NB4 (cell line): ENCODE measurements at regions not wholly inside any gene's neighbourhood (a gene's known extent, or its start where the extent isn't known, plus 50 kb on each side); places are given as distances from the start of the nearest gene placed in this dataset.
A peak's percentile ranks its signal among the peaks of the same experiment; 100 is the strongest.

Experiments
- DNase-seq: peaks from one replicate; pipeline ENCODE4 v3.0.0; 2010; ENCODE audit warnings: low read depth
- H3K4me3 ChIP-seq: one replicate; pipeline ENCODE4 v1.5.1; 2011; ENCODE audit warnings: mild to moderate bottlenecking, low read depth, low read length, moderate library complexity
- CTCF ChIP-seq: IDR thresholded peaks from one replicate; pipeline ENCODE4 v1.5.1; 2012; ENCODE audit warnings: low read depth, low read length
- MYC ChIP-seq: IDR thresholded peaks from 2 replicates; pipeline ENCODE4 v1.6.1; 2011; ENCODE audit warnings: low read depth, low read length
- POLR2A ChIP-seq: IDR thresholded peaks from 2 replicates; pipeline ENCODE4 v1.6.1; 2011; ENCODE audit warnings: mild to moderate bottlenecking; ENCODE audit not compliant: insufficient read length; ENCODE audit errors: extremely low read depth
- TF ChIP-seq, protein P1 (sequence below): IDR thresholded peaks from 2 replicates; pipeline ENCODE4 v1.6.1; 2011; ENCODE audit warnings: low read depth, low read length

DNA sequence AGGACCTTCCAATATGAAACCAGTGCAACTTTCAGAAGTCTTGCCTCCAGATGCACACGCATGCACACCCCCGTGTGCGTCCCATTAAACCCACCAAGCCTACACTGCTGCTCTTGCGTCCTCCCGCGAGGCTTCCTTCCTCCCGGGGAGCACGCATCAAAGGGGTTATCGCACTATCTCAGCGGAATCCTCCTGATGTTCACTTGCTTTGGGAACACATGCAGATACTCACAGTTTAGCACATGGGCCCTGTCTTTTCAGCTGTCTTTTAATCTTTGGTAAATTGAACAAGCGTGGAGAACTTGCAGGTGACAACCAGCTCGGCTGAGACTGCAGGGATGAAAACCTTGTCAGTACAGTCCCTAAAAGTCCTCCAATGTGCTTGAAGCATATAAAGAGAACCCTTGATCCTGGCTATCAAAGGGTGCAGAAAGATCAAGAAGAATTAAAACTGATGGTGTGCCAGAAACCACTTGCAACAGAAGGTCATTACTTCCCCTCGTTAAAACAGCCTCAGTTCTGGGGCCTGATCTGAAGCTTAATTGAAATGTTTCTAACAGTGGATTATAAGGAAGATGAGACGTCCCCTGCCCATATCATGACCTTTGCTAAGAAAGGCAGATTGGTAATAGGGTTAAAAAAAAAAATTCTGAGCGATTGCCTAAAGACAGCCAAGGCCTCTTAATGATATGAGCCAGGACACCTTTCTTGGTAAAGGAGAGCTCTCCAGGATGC, 149.4 kb upstream of the LMO4 start:
- DNase-seq, result peak; percentile 69

DNA sequence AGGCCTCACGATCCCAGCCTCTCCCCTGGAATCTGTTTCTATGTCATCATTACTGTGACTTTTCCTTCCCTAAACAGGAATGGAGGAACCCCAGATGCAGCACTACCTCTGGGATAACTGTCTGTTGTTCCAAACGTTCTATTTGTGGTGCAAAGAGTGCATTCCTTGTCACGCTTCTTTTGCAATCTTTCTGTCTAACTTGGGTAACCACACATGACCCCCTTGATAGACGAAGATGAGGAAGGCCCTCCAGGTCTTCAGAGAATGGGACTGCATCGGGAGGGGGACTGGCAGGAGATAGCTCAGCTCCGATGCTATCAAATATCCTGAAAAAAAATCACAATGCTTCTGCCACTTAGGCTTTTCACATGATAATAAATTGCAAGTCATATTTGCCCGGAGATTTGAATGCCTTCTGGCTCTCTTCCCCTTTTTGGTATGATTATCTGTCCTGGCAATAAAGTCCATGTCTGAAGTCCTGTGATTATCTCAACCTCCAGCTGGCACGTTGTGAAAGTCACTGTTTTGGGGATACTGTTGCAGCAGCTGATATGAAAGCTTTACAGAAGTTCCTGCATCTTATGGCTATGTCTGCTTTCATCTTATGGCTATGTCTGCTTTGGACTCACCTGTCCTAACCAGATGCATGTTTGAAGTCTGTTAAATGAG, 148.7 kb upstream of the LMO4 start:
- TF ChIP-seq CTCF (no peak), POLR2A (no peak), MYC (no peak; the same call in 1 of the 2 replicates)
- TF ChIP-seq, protein P1, sequence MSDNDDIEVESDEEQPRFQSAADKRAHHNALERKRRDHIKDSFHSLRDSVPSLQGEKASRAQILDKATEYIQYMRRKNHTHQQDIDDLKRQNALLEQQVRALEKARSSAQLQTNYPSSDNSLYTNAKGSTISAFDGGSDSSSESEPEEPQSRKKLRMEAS, result no peak
- no peak overlapping the region for H3K4me3 ChIP-seq
- peak; percentile 84 for DNase-seq

More for the DNA sequence above, 149.4 kb upstream of the LMO4 start:
- TF ChIP-seq MYC, result no peak
- TF ChIP-seq, protein P1, result no peak
- TF ChIP-seq POLR2A, result no peak
- TF ChIP-seq CTCF, result no peak
- H3K4me3 ChIP-seq, result no peak overlapping the region

GRCh38 chr1:87180682-87181081, 148.0 kb upstream of the LMO4 start:
- TF ChIP-seq POLR2A (no peak), CTCF (no peak)
- TF ChIP-seq, protein P1, result no peak
- peak; percentile 60 for DNase-seq
- H3K4me3 ChIP-seq, result no peak overlapping the region

DNA sequence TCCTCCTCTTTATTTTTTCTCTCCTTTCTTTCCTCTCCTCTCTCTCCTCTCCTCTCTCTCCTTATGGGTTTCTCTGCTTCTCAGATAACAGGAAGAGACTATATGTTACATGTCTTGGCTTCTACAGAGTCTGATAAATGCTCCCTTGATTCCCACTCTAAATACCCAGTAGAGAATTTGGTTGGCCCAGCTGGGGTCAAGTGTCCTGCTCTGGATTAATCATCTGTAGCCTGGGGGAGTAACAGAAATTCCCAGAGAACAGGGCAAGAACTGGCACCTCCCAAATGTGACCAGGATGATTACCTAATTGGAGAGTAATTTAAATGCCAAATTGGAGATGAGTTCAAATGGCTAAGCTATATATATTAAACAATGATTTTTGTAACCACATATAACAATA, 146.1 kb upstream of the LMO4 start:
- no peak for DNase-seq
- TF ChIP-seq MYC, result no peak
- no peak for TF ChIP-seq POLR2A
- TF ChIP-seq, protein P1, result no peak
- no peak for TF ChIP-seq CTCF
- H3K4me3 ChIP-seq, result no peak overlapping the region

GRCh38 chr1:87185077-87185476, 143.6 kb upstream of the LMO4 start:
- no peak for TF ChIP-seq CTCF
- TF ChIP-seq, protein P1, result no peak
- TF ChIP-seq POLR2A, result no peak
- TF ChIP-seq MYC, result no peak
- DNase-seq, result no peak
- no peak overlapping the region for H3K4me3 ChIP-seq
